Kidney tubule cell (primary cell): ENCODE measurements at regions not wholly inside any gene's neighbourhood (a gene's known extent, or its start where the extent isn't known, plus 50 kb on each side); places are given as distances from the start of the nearest gene placed in this dataset.
"Not testable (repeated sequence)": the region's sequence is repeated elsewhere in the genome, so short reads cannot be mapped to it uniquely, and the experiment has no call there.

Source experiments
- DNase-seq: peaks from one replicate; pipeline ENCODE4 v3.0.0-alpha.2; 2018; ENCODE audit warnings: low spot score

DNA sequence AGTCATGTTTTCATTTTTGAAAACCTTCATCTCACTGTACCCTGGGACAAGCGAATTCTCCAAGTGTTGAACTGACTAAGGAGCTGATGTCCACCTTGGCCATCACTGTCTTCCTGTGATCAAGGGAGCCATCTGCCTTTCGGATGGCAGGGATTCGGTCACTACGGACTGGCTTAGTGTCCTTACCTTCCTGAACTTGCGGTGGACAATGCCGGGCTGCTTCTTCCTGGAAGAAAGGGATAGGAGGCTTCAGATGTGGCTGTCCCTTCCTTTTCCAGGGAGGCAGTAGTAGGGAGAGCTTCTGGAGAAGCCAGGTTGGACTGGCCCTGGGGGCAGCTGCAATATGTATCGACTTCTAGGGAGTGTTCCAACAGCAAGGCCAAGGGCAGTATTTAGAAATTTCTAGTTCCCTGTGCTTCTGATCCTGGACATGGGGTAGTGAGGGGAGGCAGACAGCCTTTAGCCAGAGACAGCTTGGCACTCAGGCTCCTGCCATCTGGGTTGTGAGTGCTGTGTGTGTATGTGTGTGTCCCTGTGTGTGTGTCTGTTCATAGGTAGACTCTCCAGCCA is 114.6 kb downstream of the IER5 start:
- DNase-seq: no peak

DNA sequence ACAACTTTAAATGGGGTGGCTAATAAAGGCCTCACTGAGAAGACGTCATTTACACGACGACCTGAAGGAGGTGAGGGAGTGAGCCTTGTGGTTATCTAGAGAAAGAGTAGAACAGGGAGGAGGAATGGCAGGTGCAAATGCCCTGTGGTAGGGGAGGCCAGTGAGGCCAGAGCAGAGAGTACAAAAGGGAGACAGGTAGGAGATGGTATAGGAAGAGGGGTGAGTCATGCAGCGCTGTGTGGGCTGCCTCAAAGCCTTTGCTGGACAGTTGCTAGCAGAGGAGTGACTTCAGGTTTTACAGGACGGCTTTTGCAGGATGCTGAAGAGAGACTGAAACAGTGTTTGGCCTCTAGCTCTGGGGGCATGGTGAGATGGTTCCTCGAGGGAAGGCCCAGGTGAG is 116.0 kb downstream of the IER5 start:
- DNase-seq: no peak

DNA sequence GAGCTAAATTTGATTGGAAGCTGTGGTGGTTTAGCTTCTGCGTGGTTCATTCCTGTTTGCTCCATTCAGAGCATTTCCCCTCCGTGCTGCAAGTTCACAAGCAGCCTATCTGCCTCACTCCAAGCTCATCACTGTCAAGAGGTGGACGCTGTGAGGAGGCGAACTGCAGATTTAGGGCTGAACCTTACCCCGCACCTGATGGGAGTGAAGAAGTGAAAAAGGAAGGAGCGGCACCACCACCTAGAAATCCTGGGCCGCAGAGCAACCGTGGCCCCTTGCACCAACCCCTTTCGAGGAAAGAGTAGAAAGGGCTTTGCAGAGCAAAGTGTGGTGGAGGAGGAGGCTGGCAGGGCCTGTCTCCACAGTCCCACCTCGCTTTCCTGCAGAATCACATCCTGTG is 117.4 kb downstream of the IER5 start:
- DNase-seq: no peak

DNA sequence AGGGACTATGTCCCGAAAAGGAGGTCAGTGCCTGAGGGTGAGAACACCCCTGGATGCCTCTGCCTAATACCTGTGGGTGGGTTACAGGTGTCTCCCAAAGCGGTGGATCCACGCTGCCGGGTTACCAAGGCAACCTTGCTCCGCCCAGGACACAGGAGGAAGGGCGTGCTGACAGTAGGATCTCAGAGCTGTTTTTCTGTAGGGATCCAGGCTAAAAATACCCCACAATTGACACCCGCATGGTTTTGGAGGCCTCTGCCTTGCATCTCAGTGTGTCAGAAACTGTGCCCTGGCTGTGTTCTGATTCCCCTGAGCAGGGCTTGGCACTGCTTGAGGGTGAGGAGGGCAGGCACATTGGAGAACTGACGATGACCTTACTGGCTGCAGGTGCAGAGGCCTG is 118.0 kb downstream of the IER5 start:
- DNase-seq: no peak

DNA sequence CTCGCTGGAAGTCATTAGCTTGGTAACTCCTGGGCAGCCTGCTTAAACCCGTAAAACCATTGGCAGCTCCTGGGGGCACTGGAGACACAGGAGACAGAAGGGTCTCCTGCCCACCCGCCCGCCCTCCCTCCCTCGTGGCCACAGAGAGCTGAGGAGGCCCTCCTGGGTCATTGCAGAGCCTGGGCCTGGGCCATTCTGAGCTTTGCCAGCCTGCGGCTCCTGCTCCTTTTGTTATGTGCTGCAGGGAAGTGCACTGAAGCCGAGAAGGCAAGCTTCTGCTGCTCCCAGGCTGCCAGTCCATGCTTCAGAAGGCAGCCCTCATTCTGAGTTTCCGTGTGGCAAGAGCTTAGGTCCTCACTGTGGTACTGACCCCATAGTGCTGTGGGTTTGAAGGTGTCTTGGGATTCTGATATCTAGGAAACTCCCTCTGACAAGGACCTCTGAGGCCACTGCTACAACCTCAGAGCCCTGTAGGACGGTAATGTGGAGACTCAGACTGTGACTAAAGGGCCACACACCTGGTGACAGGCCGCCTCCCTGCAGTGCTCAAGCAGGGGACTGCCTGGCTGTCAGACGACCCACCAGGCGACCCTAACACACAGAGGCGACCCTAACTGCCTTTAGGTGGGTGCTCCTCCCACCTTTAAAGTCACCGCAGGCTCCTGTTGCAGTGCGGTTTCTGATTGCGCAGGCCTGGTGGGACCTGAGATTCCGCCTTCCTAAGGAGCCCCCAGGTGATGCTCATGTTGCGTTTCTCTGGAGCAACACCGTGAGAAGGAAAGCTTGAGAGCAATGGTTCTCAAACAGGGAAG is 118.7 kb downstream of the IER5 start:
- no peak for DNase-seq

DNA sequence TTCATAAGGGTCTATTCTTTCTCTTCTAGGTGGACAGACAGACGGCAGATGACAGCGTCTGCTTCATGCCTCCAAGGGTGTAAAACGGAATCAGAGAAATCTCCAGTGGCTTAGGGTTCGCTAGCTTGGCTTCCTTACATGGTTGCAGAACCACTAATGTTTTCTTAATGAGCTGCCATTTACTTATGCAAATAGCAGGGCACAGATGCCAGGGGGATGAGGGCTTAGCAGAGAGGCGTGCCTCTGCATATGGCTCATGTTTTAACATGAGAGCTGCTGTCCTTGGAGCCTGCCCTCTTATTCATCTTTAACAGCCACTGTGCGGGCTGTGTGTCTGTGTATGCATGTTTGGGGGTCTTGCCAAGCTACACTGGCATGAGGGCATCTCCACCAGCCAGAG is 119.6 kb downstream of the IER5 start:
- DNase-seq: no peak

DNA sequence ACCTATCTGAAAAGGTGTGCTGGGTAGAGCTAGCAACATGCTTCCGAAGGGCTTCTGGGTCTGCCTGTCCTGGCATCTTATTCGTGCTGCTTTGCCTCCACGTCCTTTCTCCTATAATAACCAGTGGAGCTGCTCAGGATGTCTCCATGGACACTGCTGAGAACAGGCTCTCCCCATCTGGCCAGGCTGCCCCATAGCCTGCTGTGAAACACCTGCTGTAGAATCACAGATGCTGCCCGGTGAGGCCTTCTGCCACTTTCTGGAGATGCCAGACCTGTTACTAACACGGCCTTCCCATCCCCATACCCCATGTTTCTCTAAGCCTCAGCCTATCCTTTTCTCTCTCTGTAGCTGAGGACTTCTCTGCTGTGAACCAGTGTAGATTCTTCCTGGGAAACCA is 120.5 kb downstream of the IER5 start:
- no peak for DNase-seq

DNA sequence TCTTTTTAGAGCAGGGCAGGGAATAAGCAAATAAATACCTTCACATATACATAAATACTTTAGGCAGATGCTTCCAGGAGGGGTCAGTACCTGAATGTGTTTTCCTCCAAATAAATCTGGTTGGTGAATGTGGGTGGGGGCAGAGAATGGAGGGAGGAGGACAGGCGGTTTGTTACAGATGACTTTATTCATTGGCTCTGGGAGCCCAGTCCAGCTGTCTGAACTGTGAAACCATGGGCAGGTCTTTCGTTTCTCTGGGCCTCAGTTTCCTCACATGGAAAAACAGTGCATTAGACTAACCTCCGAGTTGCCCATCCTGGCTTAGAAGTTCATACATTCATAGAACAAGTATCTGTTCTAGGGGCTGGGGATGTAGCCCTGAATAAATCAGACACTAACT is 124.6 kb downstream of the IER5 start:
- no peak for DNase-seq

DNA sequence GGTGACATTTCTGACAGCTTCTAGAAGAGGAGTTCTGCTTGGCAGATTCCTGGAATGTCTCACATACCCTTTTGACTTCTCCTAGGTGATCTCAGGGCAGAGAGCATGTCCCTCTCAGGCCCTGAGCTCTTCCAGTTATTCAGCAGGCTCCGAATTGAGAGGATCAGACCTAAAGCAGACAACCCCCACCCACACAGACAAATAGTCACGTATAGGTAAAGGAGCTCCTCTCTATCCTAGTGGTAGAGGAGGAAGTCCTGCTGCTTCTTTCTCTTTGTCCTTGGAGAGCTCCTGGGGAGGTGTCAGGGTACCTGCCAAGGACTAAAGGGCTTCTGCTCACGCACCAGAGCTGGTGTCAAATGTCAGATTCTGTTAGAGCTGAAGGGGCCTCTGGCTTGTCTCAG is 128.1 kb downstream of the IER5 start:
- DNase-seq: peak; percentile 60

DNA sequence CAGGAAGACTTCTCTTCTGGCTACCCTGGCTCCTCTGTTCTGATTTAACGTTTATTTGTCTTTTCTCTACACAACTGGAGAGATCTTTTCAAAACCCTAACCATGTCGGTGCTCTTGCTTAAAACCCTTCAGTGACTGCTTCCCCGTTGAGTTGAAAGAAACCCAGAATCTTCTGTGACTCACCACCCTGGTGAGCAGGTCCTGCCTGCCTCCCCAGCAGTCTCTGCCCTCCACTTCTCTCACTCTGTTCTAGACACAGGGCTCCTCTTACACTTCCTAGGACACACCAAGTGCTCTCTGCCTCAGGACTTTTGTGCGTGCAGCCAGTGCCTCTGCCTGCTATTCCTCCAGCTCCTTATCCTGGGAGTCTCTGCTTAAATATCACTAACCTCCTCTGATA is 131.4 kb downstream of the IER5 start:
- no peak for DNase-seq

DNA sequence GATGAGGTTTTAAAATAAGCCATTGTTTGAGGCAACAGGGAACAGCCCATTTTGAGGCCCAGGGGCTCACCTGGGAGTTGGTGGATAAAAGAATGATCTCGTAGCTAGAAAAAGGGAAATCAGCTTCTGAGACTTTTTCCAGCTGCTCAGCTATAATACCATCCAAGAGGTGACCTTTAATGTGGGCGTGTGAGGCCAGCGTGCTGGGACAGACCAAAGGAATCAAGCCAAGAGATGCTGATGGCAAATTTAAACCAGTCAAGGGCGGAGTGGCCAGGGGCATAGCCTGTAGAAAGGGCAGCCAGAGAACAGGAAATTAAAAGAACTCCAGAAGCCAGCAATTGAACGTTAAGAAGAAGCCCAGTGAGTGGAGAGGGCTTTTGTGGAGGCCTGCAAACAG is 132.6 kb downstream of the IER5 start:
- no peak for DNase-seq

DNA sequence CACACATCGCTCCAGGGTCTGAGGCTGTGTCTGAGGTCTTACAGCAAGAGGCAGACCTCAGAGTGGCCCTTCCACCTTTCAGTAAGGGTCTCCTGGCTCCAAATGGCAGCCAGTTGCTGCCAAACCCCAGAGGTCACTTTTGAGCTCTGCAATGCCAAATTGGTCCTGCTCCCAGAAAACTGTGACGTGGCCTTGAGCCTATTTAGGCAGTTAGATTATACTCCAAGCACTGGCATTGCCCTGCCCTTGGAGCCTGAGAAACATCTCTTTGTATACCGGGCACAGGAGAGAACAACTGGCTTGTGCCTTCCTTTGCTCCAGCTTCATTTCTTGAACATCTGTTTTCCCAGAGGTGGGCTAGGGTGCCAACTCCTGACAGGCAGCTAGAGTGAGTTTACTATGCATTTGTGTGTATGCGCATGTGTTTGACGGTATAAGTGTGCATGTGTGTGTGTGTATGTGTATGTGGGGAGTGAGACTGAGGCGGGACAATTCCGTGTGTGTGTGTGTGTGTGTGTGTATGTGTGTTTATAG is 134.5 kb downstream of the IER5 start:
- DNase-seq: no peak

DNA sequence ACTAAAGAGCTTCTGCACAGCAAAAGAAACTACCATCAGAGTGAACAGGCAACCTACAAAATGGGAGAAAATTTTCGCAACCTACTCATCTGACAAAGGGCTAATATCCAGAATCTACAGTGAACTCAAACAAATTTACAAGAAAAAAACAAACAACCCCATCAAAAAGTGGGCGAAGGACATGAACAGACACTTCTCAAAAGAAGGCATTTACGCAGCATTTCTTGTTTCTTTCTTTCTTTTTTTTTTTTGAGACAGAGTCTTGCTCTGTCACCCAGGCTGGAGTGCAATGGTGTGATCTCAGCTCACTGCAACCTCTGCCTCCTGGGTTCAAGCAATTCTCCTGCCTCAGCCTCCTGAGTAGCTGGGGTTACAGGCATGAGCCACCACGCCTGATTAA is 138.2 kb downstream of the IER5 start:
- not testable (repeated sequence) for DNase-seq

DNA sequence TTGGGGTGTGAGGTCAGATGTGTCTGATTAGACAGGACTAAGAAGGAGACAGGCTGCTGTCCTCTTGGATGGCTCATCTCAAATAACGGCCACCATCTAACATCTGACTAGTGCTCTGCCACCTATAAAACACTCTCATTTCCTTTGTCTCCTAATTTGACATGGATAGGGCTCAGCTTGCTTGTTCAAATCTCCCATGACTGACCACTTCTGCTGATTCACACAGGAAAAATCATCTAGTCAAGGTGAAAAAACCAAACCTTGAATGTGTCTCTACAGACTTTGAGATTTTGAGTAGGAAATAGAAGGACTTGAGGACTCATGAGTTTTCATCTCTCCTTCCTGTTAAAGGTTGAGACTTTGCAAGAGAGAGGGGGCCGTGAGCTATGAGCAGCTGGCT is 150.6 kb downstream of the IER5 start:
- no peak for DNase-seq

DNA sequence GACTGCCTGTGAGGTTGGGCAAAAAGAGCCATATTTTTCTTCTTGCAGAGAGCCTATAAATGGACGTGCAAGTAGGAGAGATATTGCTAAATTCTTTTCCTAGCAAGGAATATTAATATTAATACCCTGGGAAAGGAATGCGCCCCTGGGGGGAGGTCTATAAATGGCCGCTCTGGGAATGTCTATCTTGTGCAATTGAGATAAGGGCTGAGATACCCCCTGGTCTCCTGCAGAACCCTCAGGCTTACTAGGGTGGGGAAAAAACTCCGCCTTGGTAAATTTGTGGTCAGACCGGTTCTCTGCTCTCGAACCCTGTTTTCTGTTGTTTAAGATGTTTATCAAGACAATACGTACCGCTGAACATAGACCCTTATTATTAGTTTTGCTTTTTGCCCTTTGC is 157.8 kb downstream of the IER5 start:
- not testable (repeated sequence) for DNase-seq

DNA sequence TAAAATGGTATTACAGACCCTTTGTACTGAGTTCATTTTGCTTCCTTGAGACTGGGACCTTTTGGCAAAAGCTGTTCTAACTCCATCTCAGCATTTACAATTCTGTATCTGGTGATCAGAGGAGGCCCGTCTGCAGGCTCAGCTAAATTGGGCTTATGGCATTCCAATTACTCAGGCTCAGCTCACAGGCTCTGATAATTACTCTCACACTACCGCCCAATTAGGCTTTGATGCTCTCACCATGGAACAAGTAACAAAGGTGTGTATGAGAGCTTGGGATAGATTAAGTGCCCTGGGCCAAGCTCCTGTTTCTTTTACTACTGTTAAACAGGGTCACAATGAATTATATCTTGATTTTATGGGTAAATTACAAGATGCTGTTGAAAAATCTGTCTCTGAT is 159.9 kb downstream of the IER5 start:
- DNase-seq: not testable (repeated sequence)

DNA sequence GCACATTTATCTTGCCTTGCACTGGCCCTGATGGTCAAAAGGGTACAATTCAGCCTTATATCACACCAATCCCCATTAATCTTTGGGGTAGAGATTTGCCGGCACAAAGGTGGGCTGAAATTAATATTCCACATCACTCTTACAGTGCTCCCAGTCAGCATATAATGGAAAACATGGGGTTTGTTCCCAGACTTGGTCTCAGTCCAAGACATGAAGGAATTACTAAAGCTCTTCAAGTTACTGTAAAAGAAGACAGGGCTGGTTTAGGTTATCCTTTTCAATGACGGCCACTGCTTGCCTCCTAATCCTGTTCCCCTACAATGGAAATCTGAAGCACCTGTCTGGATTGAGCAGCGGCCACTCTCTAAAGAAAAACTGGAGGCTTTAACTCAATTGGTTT is 160.7 kb downstream of the IER5 start:
- DNase-seq: no peak

DNA sequence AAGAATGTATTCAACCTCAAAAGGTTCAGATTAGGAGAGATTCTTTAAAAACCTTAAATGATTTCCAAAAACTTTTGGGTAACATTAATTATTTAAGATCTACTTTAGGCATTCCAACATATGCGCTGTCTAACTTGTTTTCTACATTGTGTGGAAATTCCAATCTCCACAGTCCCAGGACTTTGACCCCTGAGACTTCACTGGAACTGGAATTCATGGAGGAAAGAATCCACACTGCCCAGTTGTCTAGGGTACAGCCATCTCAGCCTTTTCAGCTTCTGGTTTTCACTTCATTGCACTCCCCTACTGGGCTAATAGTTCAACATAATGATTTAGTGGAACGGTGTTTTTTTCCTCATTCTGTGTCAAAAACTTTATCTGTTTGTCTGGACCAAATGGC is 161.5 kb downstream of the IER5 start:
- DNase-seq: peak; percentile 45

DNA sequence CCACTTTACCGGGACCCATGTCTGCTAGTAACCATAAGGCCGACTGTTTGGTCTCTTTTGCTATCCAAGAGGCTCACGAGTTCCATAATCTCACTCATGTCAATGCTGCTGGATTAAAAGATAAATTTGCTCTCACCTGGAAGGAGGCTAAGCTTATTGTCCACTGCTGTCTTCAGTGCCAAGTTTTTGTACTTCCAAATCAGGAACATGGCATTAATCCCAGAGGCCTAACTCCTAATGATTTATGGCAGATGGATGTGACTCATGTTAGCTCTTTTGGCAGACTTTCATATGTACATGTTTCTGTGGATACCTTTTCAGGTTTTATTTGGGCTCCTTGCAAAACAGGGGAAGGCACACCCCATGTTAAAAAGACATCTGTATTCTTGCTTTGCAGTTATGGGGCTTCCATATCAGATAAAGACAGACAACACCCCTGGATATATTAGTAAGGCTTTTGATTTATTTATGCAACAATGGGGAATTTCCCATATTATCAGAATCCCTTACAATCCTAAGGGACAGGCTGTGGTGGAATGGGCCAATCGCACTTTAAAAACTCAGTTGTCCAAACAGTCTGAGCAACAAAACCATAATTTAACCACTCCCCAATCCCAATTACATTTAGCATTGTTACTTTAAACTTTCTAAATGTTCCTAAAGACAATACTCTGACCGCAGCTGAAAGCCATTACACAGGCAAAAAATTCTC is 162.7 kb downstream of the IER5 start:
- DNase-seq: peak; percentile 81

DNA sequence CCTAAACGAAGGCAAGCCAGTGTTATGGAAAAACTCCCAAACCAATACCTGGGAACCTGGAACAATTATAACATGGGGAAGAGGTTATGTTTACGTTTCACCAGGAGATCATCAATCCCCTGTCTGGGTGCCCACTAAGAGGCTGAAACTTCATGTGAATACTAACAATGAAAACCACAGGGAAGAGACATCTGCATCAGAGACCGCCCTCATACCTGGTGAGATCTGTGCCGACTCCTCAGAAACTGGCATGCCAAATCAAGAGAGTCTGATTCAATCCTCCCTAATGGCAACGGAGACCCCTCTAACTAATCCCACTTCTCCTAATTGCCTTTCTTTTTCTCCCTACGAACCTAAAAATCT is 163.2 kb downstream of the IER5 start:
- DNase-seq: no peak

DNA sequence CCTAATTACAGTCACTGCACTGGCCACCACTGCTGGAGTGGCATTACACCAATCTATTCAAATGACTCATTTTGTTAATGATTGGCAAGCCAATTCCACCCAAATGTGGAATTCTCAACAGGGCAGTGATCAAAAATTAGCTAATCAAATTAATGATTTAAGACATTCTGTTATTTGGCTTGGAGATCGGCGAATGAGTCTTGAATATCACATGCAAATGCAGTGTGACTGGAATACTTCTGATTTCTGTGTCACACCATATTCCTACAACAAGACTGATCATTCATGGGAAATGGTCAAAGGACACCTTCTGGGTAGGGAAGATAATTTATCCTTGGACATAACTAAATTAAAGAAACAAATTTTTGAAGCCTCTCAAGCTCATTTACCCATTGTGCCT is 165.1 kb downstream of the IER5 start:
- DNase-seq: peak; percentile 30

DNA sequence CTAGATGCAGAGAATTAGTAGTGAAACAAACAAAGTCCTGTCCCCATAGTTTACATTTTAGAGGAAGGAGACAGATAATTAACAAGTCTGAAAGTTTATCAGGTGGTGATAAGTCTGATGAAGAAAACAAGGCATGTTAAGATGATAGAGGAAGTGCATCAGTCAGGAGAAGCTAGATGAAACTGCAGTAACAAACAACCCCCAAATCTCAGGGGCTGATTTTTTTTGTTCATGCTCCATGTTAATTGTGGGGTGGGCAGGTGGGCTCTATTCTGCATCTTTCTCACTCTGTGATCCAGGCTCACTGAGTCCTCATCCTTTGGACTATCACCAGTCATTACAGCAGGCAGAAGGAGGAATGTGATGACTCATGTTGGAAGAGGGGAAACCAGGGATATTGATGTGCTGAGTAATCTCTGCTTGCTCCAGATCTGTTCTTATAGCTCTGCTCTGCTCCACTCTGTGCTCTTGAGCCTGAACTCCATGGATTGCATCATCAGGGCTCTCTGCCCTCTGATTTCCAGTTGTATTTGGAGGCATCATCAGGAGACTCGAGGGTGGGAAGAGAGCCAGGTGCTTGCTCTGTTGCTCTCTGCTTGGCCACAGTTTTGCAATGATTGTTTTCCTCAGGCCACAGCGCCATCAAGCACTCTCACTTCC is 166.9 kb downstream of the IER5 start:
- DNase-seq: peak; percentile 98

DNA sequence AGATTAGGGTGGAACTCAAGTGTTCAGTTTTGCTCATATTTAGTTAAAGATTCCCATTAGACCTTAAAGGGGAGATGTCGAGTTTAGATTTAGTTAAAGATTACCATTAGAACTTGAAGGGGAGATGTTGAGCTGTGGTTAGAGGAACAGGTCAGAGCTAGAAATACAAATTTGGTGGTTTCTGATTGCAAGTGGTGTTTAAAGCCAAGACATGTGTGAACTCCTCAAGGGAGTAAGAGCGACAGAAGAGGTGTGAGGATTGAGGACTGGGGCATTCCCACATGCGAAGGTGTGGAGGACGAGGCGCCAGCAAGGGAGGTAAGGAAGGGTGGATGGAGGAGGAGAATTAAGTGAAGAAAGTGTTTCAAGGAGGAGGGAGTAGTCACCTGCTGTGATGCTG is 168.6 kb downstream of the IER5 start:
- no peak for DNase-seq
